ENCODE measurements at regions not wholly inside any gene's neighbourhood (a gene's known extent, or its start where the extent isn't known, plus 50 kb on each side); places are given as distances from the start of the nearest gene placed in this dataset.

GRCh38 chr1:234865171-234866006, 255.4 kb upstream of the IRF2BP2 start:
- H3K4me3 ChIP-seq (ENCODE audit: low read length): no peak overlapping the region
- peaks cover 17% of the 10 kb centered on the region for H3K4me1 ChIP-seq (ENCODE audit: low read length)
- no peaks in the 10 kb centered on the region for H4K20me1 ChIP-seq (ENCODE audit: insufficient read depth, low read depth, low read length)
- no peak overlapping the region for H2AFZ ChIP-seq (ENCODE audit: low read length)
- no peak for DNase-seq
- H3K9me2 ChIP-seq (replicated peaks; ENCODE audit: insufficient read depth, low read length): no peaks in the 10 kb centered on the region
- H3K4me2 ChIP-seq (ENCODE audit: low read depth, low read length, poor library complexity, severe bottlenecking): no peak overlapping the region
- H3K9me3 ChIP-seq (ENCODE audit: low read length): no peaks in the 10 kb centered on the region
- H3K36me3 ChIP-seq (ENCODE audit: insufficient read depth, low read length): no peaks in the 10 kb centered on the region
- no peak overlapping the region for H3K9ac ChIP-seq (ENCODE audit: low read length)
- no peak overlapping the region for H3K27ac ChIP-seq (ENCODE audit: low read length)
- peaks cover 2% of the 10 kb centered on the region; the same call in 1 of the 2 replicates for H3K27me3 ChIP-seq (ENCODE audit: low read length)
- H3K79me2 ChIP-seq (ENCODE audit: low read length): no peaks in the 10 kb centered on the region

GRCh38 chr1:234864116-234864515, 254.1 kb upstream of the IRF2BP2 start:
- H3K9ac ChIP-seq (ENCODE audit: low read length): no peak overlapping the region

GRCh38 chr1:234863551-234863971, 253.6 kb upstream of the IRF2BP2 start:
- Histone ChIP-seq H3K9ac (ENCODE audit: low read length) (no peak overlapping the region), H3K36me3 (ENCODE audit: insufficient read depth, low read length) (no peaks in the 10 kb centered on the region), H3K79me2 (ENCODE audit: low read length) (no peaks in the 10 kb centered on the region), H3K4me3 (ENCODE audit: low read length) (no peak overlapping the region), H4K20me1 (ENCODE audit: insufficient read depth, low read depth, low read length) (no peaks in the 10 kb centered on the region), H3K27me3 (ENCODE audit: low read length) (peaks cover 2% of the 10 kb centered on the region; the same call in 1 of the 2 replicates), H3K9me2 (replicated peaks; ENCODE audit: insufficient read depth, low read length) (no peaks in the 10 kb centered on the region), H2AFZ (ENCODE audit: low read length) (no peak overlapping the region), H3K27ac (ENCODE audit: low read length) (no peak overlapping the region), H3K4me2 (ENCODE audit: low read depth, low read length, poor library complexity, severe bottlenecking) (no peak overlapping the region), H3K9me3 (ENCODE audit: low read length) (no peaks in the 10 kb centered on the region), H3K4me1 (ENCODE audit: low read length) (peaks cover 17% of the 10 kb centered on the region)
- DNase-seq: no peak

More at GRCh38 chr1:234864116-234864515, 254.1 kb upstream of the IRF2BP2 start:
- Histone ChIP-seq H3K4me2 (ENCODE audit: low read depth, low read length, poor library complexity, severe bottlenecking) (no peak overlapping the region), H3K79me2 (ENCODE audit: low read length) (no peaks in the 10 kb centered on the region), H3K4me1 (ENCODE audit: low read length) (peaks cover 17% of the 10 kb centered on the region), H3K36me3 (ENCODE audit: insufficient read depth, low read length) (no peaks in the 10 kb centered on the region), H2AFZ (ENCODE audit: low read length) (no peak overlapping the region), H3K9me3 (ENCODE audit: low read length) (no peaks in the 10 kb centered on the region), H3K4me3 (ENCODE audit: low read length) (no peak overlapping the region), H3K9me2 (replicated peaks; ENCODE audit: insufficient read depth, low read length) (no peaks in the 10 kb centered on the region), H3K27me3 (ENCODE audit: low read length) (peaks cover 2% of the 10 kb centered on the region; the same call in 1 of the 2 replicates), H3K27ac (ENCODE audit: low read length) (no peak overlapping the region), H4K20me1 (ENCODE audit: insufficient read depth, low read depth, low read length) (no peaks in the 10 kb centered on the region)
- no peak for DNase-seq

GRCh38 chr1:234862944-234863515, 253.1 kb upstream of the IRF2BP2 start:
- Histone ChIP-seq H2AFZ (ENCODE audit: low read length) (no peak overlapping the region), H3K27me3 (ENCODE audit: low read length) (peaks cover 2% of the 10 kb centered on the region; the same call in 1 of the 2 replicates), H3K4me1 (ENCODE audit: low read length) (peaks cover 17% of the 10 kb centered on the region), H3K9me2 (replicated peaks; ENCODE audit: insufficient read depth, low read length) (no peaks in the 10 kb centered on the region), H3K79me2 (ENCODE audit: low read length) (no peaks in the 10 kb centered on the region), H3K9me3 (ENCODE audit: low read length) (no peaks in the 10 kb centered on the region), H4K20me1 (ENCODE audit: insufficient read depth, low read depth, low read length) (no peaks in the 10 kb centered on the region), H3K4me3 (ENCODE audit: low read length) (no peak overlapping the region), H3K36me3 (ENCODE audit: insufficient read depth, low read length) (no peaks in the 10 kb centered on the region), H3K27ac (ENCODE audit: low read length) (no peak overlapping the region), H3K9ac (ENCODE audit: low read length) (no peak overlapping the region), H3K4me2 (ENCODE audit: low read depth, low read length, poor library complexity, severe bottlenecking) (no peak overlapping the region)
- DNase-seq: no peak

GRCh38 chr1:234862360-234862943, 252.5 kb upstream of the IRF2BP2 start:
- H3K9me2 ChIP-seq (replicated peaks; ENCODE audit: insufficient read depth, low read length): no peaks in the 10 kb centered on the region
- no peak overlapping the region for H3K27ac ChIP-seq (ENCODE audit: low read length)
- no peak for DNase-seq
- no peaks in the 10 kb centered on the region for H3K9me3 ChIP-seq (ENCODE audit: low read length)
- H3K9ac ChIP-seq (ENCODE audit: low read length): no peak overlapping the region
- H3K79me2 ChIP-seq (ENCODE audit: low read length): no peaks in the 10 kb centered on the region
- peaks cover 17% of the 10 kb centered on the region for H3K4me1 ChIP-seq (ENCODE audit: low read length)
- no peak overlapping the region for H3K4me3 ChIP-seq (ENCODE audit: low read length)
- no peak overlapping the region for H2AFZ ChIP-seq (ENCODE audit: low read length)
- H3K4me2 ChIP-seq (ENCODE audit: low read depth, low read length, poor library complexity, severe bottlenecking): peak overlapping the region; percentile 35
- H4K20me1 ChIP-seq (ENCODE audit: insufficient read depth, low read depth, low read length): no peaks in the 10 kb centered on the region
- H3K36me3 ChIP-seq (ENCODE audit: insufficient read depth, low read length): no peaks in the 10 kb centered on the region
- H3K27me3 ChIP-seq (ENCODE audit: low read length): peaks cover 2% of the 10 kb centered on the region; the same call in 1 of the 2 replicates

- Histone ChIP-seq H3K79me2 (ENCODE audit: low read length) (no peaks in the 10 kb centered on the region), H3K27ac (ENCODE audit: low read length) (no peak overlapping the region)
Observed at GRCh38 chr1:234861761-234862160, 251.8 kb upstream of the IRF2BP2 start.

GRCh38 chr1:234861024-234861620, 251.1 kb upstream of the IRF2BP2 start:
- no peak overlapping the region for H2AFZ ChIP-seq (ENCODE audit: low read length)
- DNase-seq: no peak
- peaks cover 17% of the 10 kb centered on the region for H3K4me1 ChIP-seq (ENCODE audit: low read length)
- peaks cover 2% of the 10 kb centered on the region; the same call in 1 of the 2 replicates for H3K27me3 ChIP-seq (ENCODE audit: low read length)
- no peaks in the 10 kb centered on the region for H3K36me3 ChIP-seq (ENCODE audit: insufficient read depth, low read length)
- H3K9me3 ChIP-seq (ENCODE audit: low read length): no peaks in the 10 kb centered on the region
- no peaks in the 10 kb centered on the region for H4K20me1 ChIP-seq (ENCODE audit: insufficient read depth, low read depth, low read length)
- H3K4me2 ChIP-seq (ENCODE audit: low read depth, low read length, poor library complexity, severe bottlenecking): peak overlapping the region; percentile 35
- no peaks in the 10 kb centered on the region for H3K9me2 ChIP-seq (replicated peaks; ENCODE audit: insufficient read depth, low read length)
- H3K4me3 ChIP-seq (ENCODE audit: low read length): no peak overlapping the region
- no peaks in the 10 kb centered on the region for H3K79me2 ChIP-seq (ENCODE audit: low read length)
- no peak overlapping the region for H3K9ac ChIP-seq (ENCODE audit: low read length)
- no peak overlapping the region for H3K27ac ChIP-seq (ENCODE audit: low read length)

More at GRCh38 chr1:234861761-234862160, 251.8 kb upstream of the IRF2BP2 start:
- no peaks in the 10 kb centered on the region for H3K36me3 ChIP-seq (ENCODE audit: insufficient read depth, low read length)
- no peaks in the 10 kb centered on the region for H3K9me3 ChIP-seq (ENCODE audit: low read length)
- no peak overlapping the region for H3K9ac ChIP-seq (ENCODE audit: low read length)
- DNase-seq: no peak
- H3K4me2 ChIP-seq (ENCODE audit: low read depth, low read length, poor library complexity, severe bottlenecking): peak overlapping the region; percentile 35
- peaks cover 17% of the 10 kb centered on the region for H3K4me1 ChIP-seq (ENCODE audit: low read length)
- no peak overlapping the region for H2AFZ ChIP-seq (ENCODE audit: low read length)
- H3K4me3 ChIP-seq (ENCODE audit: low read length): no peak overlapping the region
- peaks cover 2% of the 10 kb centered on the region; the same call in 1 of the 2 replicates for H3K27me3 ChIP-seq (ENCODE audit: low read length)
- H4K20me1 ChIP-seq (ENCODE audit: insufficient read depth, low read depth, low read length): no peaks in the 10 kb centered on the region
- H3K9me2 ChIP-seq (replicated peaks; ENCODE audit: insufficient read depth, low read length): no peaks in the 10 kb centered on the region

GRCh38 chr1:234858722-234859121, 248.7 kb upstream of the IRF2BP2 start:
- DNase-seq: no peak
- Histone ChIP-seq H3K36me3 (ENCODE audit: insufficient read depth, low read length) (no peaks in the 10 kb centered on the region), H2AFZ (ENCODE audit: low read length) (no peak overlapping the region), H3K4me1 (ENCODE audit: low read length) (peaks cover 17% of the 10 kb centered on the region), H4K20me1 (ENCODE audit: insufficient read depth, low read depth, low read length) (no peaks in the 10 kb centered on the region), H3K9me3 (ENCODE audit: low read length) (no peaks in the 10 kb centered on the region), H3K4me3 (ENCODE audit: low read length) (no peak overlapping the region), H3K9ac (ENCODE audit: low read length) (no peak overlapping the region), H3K4me2 (ENCODE audit: low read depth, low read length, poor library complexity, severe bottlenecking) (no peak overlapping the region), H3K27ac (ENCODE audit: low read length) (no peak overlapping the region), H3K27me3 (ENCODE audit: low read length) (no peaks in the 10 kb centered on the region), H3K79me2 (ENCODE audit: low read length) (no peaks in the 10 kb centered on the region), H3K9me2 (replicated peaks; ENCODE audit: insufficient read depth, low read length) (no peaks in the 10 kb centered on the region)

Data from Karpas-422 (cell line).